DOHH2 (cell line): ENCODE measurements at regions not wholly inside any gene's neighbourhood (a gene's known extent, or its start where the extent isn't known, plus 50 kb on each side); places are given as distances from the start of the nearest gene placed in this dataset.

Experiments
- H3F3A ChIP-seq: fragments of 200-600 bp; sonication (generic), shearing (Covaris generic); 2 replicates; pipeline ENCODE4 v1.6.0; 2016; ENCODE audit warnings: antibody characterized with exemption, mild to moderate bottlenecking; ENCODE audit not compliant: control insufficient read depth, insufficient read depth
- H3K27ac ChIP-seq: fragments of 200-600 bp; sonication (generic); 2 replicates; pipeline ENCODE4 v1.5.1; 2014; ENCODE audit warnings: low read depth, mild to moderate bottlenecking, low read length, moderate library complexity
- H3K27me3 ChIP-seq: fragments of 200-600 bp; sonication (generic); 2 replicates; pipeline ENCODE4 v1.6.1; 2014; ENCODE audit warnings: mild to moderate bottlenecking, low read length, mixed read lengths; ENCODE audit not compliant: control insufficient read depth
- H3K36me3 ChIP-seq: fragments of 200-600 bp; sonication (generic); 2 replicates; pipeline ENCODE4 v1.6.1; 2014; ENCODE audit warnings: mild to moderate bottlenecking, low read length, moderate library complexity, mixed read lengths; ENCODE audit not compliant: control insufficient read depth
- H3K4me1 ChIP-seq: fragments of 200-600 bp; sonication (generic); 2 replicates; pipeline ENCODE4 v1.6.1; 2014; ENCODE audit warnings: mild to moderate bottlenecking, low read length, mixed read lengths; ENCODE audit not compliant: control insufficient read depth
- H3K4me2 ChIP-seq: fragments of 200-600 bp; sonication (generic); 2 replicates; pipeline ENCODE4 v1.6.0; 2014; ENCODE audit warnings: mild to moderate bottlenecking, low read length, moderate library complexity
- H3K4me3 ChIP-seq: fragments of 200-600 bp; sonication (generic); 2 replicates; pipeline ENCODE4 v1.5.1; 2014; ENCODE audit warnings: mild to moderate bottlenecking, low read length, mixed read lengths
- H3K79me2 ChIP-seq: fragments of 200-600 bp; sonication (generic); 2 replicates; pipeline ENCODE4 v1.6.1; 2014; ENCODE audit warnings: mild to moderate bottlenecking, low read length, mixed read lengths; ENCODE audit not compliant: control insufficient read depth
- H3K9me2 ChIP-seq: fragments of 200-600 bp; sonication (generic); replicated peaks from 2 replicates; pipeline ENCODE4 v1.6.1; 2014; ENCODE audit warnings: mild to moderate bottlenecking, low read length, mixed read lengths; ENCODE audit not compliant: control insufficient read depth
- H3K9me3 ChIP-seq: fragments of 200-600 bp; sonication (generic); 2 replicates; pipeline ENCODE4 v1.6.1; 2014; ENCODE audit warnings: antibody characterized with exemption, low read length, mixed read lengths; ENCODE audit not compliant: control insufficient read depth, insufficient read depth
- H4K20me1 ChIP-seq: fragments of 200-600 bp; sonication (generic); 2 replicates; pipeline ENCODE4 v1.6.0; 2014; ENCODE audit warnings: low read depth, mild to moderate bottlenecking, antibody characterized with exemption, low read length, moderate library complexity; ENCODE audit not compliant: control insufficient read depth, insufficient read depth
- EZH2phosphoT487 ChIP-seq: fragments of 200-600 bp; sonication (generic); IDR thresholded peaks from 2 replicates; pipeline ENCODE4 v1.6.1; 2017; ENCODE audit warnings: borderline replicate concordance, mild to moderate bottlenecking, antibody characterized with exemption, low read length, moderate library complexity, mixed read lengths
- TF ChIP-seq, protein P1 (sequence below): fragments of 200-600 bp; sonication (generic); IDR thresholded peaks from one replicate; pipeline ENCODE4 v1.5.1; 2014; ENCODE audit warnings: antibody characterized with exemption, mild to moderate bottlenecking, low read depth, low read length; ENCODE audit not compliant: poor library complexity, severe bottlenecking

DNA sequence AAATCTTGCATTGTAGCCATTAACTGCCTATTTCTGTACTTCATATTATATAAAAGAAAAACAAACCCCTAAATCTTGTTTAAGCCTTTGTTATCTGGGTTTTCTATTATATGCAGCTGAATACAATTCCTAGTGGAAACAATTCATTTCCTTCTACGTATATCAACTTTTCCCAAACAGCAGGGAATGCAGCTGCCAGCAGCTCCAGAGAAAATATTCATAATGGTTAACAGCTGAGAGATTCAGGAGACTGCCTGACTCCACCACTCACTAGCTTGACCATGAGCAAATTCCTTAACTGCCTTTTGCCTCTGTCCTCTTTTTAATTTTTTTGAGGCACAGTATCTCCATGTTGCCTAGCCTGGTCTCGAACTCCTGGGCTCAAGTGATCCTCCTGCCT lies 146.2 kb downstream of the SPATA18 start:
- Histone ChIP-seq H3K4me2 (no peak overlapping the region), H3F3A (no peaks in the 10 kb centered on the region), H3K27me3 (no peaks in the 10 kb centered on the region), H3K36me3 (no peaks in the 10 kb centered on the region), H3K9me3 (no peaks in the 10 kb centered on the region), H3K9me2 (no peaks in the 10 kb centered on the region), H4K20me1 (no peaks in the 10 kb centered on the region), H3K4me1 (no peaks in the 10 kb centered on the region), H3K79me2 (no peaks in the 10 kb centered on the region), H3K27ac (no peak overlapping the region), H3K4me3 (no peak overlapping the region)
- TF ChIP-seq EZH2phosphoT487 = no peak
- TF ChIP-seq, protein P1, sequence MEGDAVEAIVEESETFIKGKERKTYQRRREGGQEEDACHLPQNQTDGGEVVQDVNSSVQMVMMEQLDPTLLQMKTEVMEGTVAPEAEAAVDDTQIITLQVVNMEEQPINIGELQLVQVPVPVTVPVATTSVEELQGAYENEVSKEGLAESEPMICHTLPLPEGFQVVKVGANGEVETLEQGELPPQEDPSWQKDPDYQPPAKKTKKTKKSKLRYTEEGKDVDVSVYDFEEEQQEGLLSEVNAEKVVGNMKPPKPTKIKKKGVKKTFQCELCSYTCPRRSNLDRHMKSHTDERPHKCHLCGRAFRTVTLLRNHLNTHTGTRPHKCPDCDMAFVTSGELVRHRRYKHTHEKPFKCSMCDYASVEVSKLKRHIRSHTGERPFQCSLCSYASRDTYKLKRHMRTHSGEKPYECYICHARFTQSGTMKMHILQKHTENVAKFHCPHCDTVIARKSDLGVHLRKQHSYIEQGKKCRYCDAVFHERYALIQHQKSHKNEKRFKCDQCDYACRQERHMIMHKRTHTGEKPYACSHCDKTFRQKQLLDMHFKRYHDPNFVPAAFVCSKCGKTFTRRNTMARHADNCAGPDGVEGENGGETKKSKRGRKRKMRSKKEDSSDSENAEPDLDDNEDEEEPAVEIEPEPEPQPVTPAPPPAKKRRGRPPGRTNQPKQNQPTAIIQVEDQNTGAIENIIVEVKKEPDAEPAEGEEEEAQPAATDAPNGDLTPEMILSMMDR = no peak

DNA sequence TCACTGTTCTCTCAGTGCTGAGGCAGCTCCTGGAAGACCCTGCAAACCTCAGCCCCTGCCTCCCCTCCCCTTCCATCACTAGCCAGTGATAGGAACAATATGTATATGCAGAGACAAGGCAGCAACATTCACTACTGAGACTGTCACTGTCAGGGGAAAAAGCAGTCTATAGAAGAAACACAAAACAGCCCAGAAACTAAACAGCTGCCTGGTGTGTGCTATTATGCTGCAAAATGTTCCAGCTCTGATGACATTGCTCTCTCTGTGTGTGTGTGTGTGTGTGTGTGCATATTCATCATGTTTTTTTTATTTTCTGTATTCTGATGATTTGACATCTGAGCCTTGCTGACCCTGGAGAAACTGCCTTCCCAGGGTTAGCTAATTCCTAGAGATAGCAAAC lies 147.2 kb downstream of the SPATA18 start:
- Histone ChIP-seq H3K9me3 (no peaks in the 10 kb centered on the region), H3K36me3 (no peaks in the 10 kb centered on the region), H3K4me1 (peaks cover 5% of the 10 kb centered on the region), H4K20me1 (no peaks in the 10 kb centered on the region), H3F3A (no peaks in the 10 kb centered on the region), H3K4me2 (no peak overlapping the region), H3K4me3 (no peak overlapping the region), H3K27ac (no peak overlapping the region), H3K9me2 (no peaks in the 10 kb centered on the region), H3K79me2 (no peaks in the 10 kb centered on the region), H3K27me3 (no peaks in the 10 kb centered on the region)
- no peak for TF ChIP-seq EZH2phosphoT487
- TF ChIP-seq, protein P1 = no peak

DNA sequence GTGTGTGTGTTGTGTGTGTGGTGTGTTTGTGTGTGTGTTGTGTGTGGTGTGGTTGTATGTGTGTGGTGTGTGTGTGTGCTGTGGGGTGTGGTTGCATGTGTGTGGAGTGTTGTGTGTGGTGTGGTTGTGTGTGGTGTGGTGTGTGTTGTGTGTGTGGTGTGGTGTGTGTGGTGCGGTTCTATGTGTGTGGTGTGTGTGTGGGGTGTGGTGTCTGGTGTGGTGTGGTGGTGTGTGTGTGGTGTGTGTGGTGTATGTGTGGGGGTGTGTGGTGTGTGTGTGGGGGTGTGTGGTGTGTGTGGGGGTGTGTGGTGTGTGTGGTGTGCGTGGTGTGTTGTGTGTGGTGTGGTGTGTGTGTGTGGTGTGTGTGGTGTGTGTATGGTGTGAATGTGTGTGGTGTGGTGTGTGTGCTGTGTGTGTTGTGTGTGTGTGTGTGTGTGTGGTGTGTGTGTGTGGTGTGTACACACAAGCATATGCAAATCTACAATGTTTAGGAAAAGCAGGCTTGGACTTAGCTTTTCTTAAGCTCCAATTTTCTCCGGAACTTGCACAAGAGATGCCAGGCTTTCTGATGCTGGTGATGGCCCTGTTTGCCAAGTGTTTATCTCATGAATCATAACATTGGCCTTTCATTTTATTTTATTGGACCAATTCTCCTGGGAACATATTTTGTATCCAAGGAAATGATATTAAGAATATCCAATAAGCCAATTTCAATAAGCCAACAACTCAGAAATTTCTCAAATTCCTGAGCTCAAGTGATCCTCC lies 148.7 kb downstream of the SPATA18 start:
- Histone ChIP-seq H3K4me1 (peaks cover 17% of the 10 kb centered on the region), H3K27ac (no peak overlapping the region), H3F3A (no peaks in the 10 kb centered on the region), H4K20me1 (no peaks in the 10 kb centered on the region), H3K4me2 (no peak overlapping the region), H3K79me2 (no peaks in the 10 kb centered on the region), H3K9me2 (no peaks in the 10 kb centered on the region), H3K4me3 (no peak overlapping the region), H3K27me3 (no peaks in the 10 kb centered on the region), H3K9me3 (peaks cover 2% of the 10 kb centered on the region; the same call in 1 of the 2 replicates), H3K36me3 (no peaks in the 10 kb centered on the region)
- TF ChIP-seq, protein P1 = no peak
- no peak for TF ChIP-seq EZH2phosphoT487
